Raji (cell line): ENCODE measurements at regions not wholly inside any gene's neighbourhood (a gene's known extent, or its start where the extent isn't known, plus 50 kb on each side); places are given as distances from the start of the nearest gene placed in this dataset.

Source experiments
- POLR2A ChIP-seq: IDR thresholded peaks from 2 replicates; pipeline ENCODE4 v1.6.1; 2011; ENCODE audit warnings: low read depth, low read length, control low read depth; ENCODE audit not compliant: insufficient read depth

- TF ChIP-seq POLR2A, result no peak
Measured at GRCh38 chr5:56516035-56516434, 282.9 kb upstream of the ANKRD55 start.

- TF ChIP-seq POLR2A, result no peak
Measured at GRCh38 chr5:56515011-56515410, 281.9 kb upstream of the ANKRD55 start.

- no peak for TF ChIP-seq POLR2A
Measured at GRCh38 chr5:56514245-56514644, 281.1 kb upstream of the ANKRD55 start.

GRCh38 chr5:56513141-56513540, 280.0 kb upstream of the ANKRD55 start:
- no peak for TF ChIP-seq POLR2A

GRCh38 chr5:56512313-56512996, 279.3 kb upstream of the ANKRD55 start:
- TF ChIP-seq POLR2A, result no peak

- no peak for TF ChIP-seq POLR2A
Measured at GRCh38 chr5:56511326-56511841, 278.3 kb upstream of the ANKRD55 start.

- TF ChIP-seq POLR2A, result no peak
Measured at GRCh38 chr5:56508249-56508648, 275.1 kb upstream of the ANKRD55 start.

- no peak for TF ChIP-seq POLR2A
Measured at GRCh38 chr5:56507351-56507930, 274.3 kb upstream of the ANKRD55 start.

- TF ChIP-seq POLR2A, result no peak
Measured at GRCh38 chr5:56506211-56506965, 273.3 kb upstream of the ANKRD55 start.

- no peak for TF ChIP-seq POLR2A
Measured at GRCh38 chr5:56503929-56504328, 270.8 kb upstream of the ANKRD55 start.

- no peak for TF ChIP-seq POLR2A
Measured at GRCh38 chr5:56501781-56502557, 268.8 kb upstream of the ANKRD55 start.

- TF ChIP-seq POLR2A, result no peak
Measured at GRCh38 chr5:56499901-56500300, 266.8 kb upstream of the ANKRD55 start.

- TF ChIP-seq POLR2A, result no peak
Measured at GRCh38 chr5:56499491-56499890, 266.4 kb upstream of the ANKRD55 start.

- TF ChIP-seq POLR2A, result no peak
Measured at GRCh38 chr5:56498759-56499395, 265.7 kb upstream of the ANKRD55 start.
